GM18858 (cell line): ENCODE measurements at regions not wholly inside any gene's neighbourhood (a gene's known extent, or its start where the extent isn't known, plus 50 kb on each side); places are given as distances from the start of the nearest gene placed in this dataset.

ENCODE experiments used
- ATAC-seq: cut with Tn5 transposase; IDR thresholded peaks from one replicate; pipeline ENCODE4 v1.9.1; 2021; ENCODE audit not compliant: unreplicated experiment

- peak; percentile 56 for ATAC-seq
Measured at GRCh38 chr4:180156684-180157083, 2086.5 kb upstream of the TENM3 start.

GRCh38 chr4:180160195-180160983 is 2082.8 kb upstream of the TENM3 start:
- no peak for ATAC-seq

- no peak for ATAC-seq
Measured at GRCh38 chr4:180164799-180165198, 2078.4 kb upstream of the TENM3 start.

GRCh38 chr4:180169394-180169793 is 2073.8 kb upstream of the TENM3 start:
- no peak for ATAC-seq

- ATAC-seq = no peak
Measured at GRCh38 chr4:180169966-180170365, 2073.2 kb upstream of the TENM3 start.

GRCh38 chr4:180179146-180179545 is 2064.1 kb upstream of the TENM3 start:
- ATAC-seq = no peak

GRCh38 chr4:180189666-180190065 is 2053.5 kb upstream of the TENM3 start:
- no peak for ATAC-seq

- ATAC-seq = peak; percentile 87
Measured at GRCh38 chr4:180190382-180190781, 2052.8 kb upstream of the TENM3 start.

GRCh38 chr4:180197471-180197870 is 2045.7 kb upstream of the TENM3 start:
- no peak for ATAC-seq

GRCh38 chr4:180203349-180203748 is 2039.9 kb upstream of the TENM3 start:
- peak; percentile 91 for ATAC-seq

- ATAC-seq = no peak
Measured at GRCh38 chr4:180205276-180205675, 2037.9 kb upstream of the TENM3 start.

GRCh38 chr4:180207921-180208320 is 2035.3 kb upstream of the TENM3 start:
- no peak for ATAC-seq

- ATAC-seq = no peak
Measured at GRCh38 chr4:180217070-180217469, 2026.1 kb upstream of the TENM3 start.

GRCh38 chr4:180219080-180219479 is 2024.1 kb upstream of the TENM3 start:
- no peak for ATAC-seq

- ATAC-seq = no peak
Measured at GRCh38 chr4:180225977-180226376, 2017.2 kb upstream of the TENM3 start.

- no peak for ATAC-seq
Measured at GRCh38 chr4:180234730-180235129, 2008.5 kb upstream of the TENM3 start.

- ATAC-seq = no peak
Measured at GRCh38 chr4:180240670-180241069, 2002.5 kb upstream of the TENM3 start.

- no peak for ATAC-seq
Measured at GRCh38 chr4:180253419-180253818, 1989.8 kb upstream of the TENM3 start.

GRCh38 chr4:180261346-180261745 is 1981.9 kb upstream of the TENM3 start:
- ATAC-seq = no peak

- ATAC-seq = peak; percentile 82
Measured at GRCh38 chr4:180280076-180280475, 1963.1 kb upstream of the TENM3 start.

GRCh38 chr4:180280726-180281297 is 1962.4 kb upstream of the TENM3 start:
- ATAC-seq = no peak

GRCh38 chr4:180281724-180282123 is 1961.5 kb upstream of the TENM3 start:
- ATAC-seq = no peak

GRCh38 chr4:180284267-180284666 is 1958.9 kb upstream of the TENM3 start:
- no peak for ATAC-seq
